H1 (cell line): ENCODE measurements at regions not wholly inside any gene's neighbourhood (a gene's known extent, or its start where the extent isn't known, plus 50 kb on each side); places are given as distances from the start of the nearest gene placed in this dataset.

Experiments used
- ATF2 ChIP-seq: IDR thresholded peaks from 2 replicates; pipeline ENCODE4 v1.6.1; 2012; ENCODE audit warnings: low read length, inconsistent platforms
- CHD2 ChIP-seq: IDR thresholded peaks from 2 replicates; pipeline ENCODE4 v1.6.1; 2012; ENCODE audit warnings: low read length, improper control_type of control experiment
- HDAC2 ChIP-seq, 2 experiments: fragments of 300-600 bp in 1 of 2; sonication (generic) in 1 of 2; IDR thresholded peaks; 2 replicates each; pipeline ENCODE4 v1.6.1; 2011 to 2012; ENCODE audit warnings: low read depth in 2 of 2, low read length in 2 of 2, mild to moderate bottlenecking in 2 of 2, moderate library complexity in 2 of 2, borderline replicate concordance in 1 of 2, inconsistent platforms in 1 of 2
- MAX ChIP-seq: IDR thresholded peaks from 2 replicates; pipeline ENCODE4 v1.6.1; 2012; ENCODE audit warnings: inconsistent platforms
- ZNF274 ChIP-seq: IDR thresholded peaks from 2 replicates; pipeline ENCODE4 v1.7.0; 2012; ENCODE audit warnings: low read length, borderline replicate concordance; ENCODE audit errors: extremely low read depth

- TF ChIP-seq ATF2 (no peak), CHD2 (no peak), HDAC2 (IDR thresholded peaks at IDR 0.05; ENCODE audit: borderline replicate concordance in 1 of 2, low read depth in 2 of 2, low read length in 2 of 2) (no peak), MAX (no peak), ZNF274 (no peak)
Observed at GRCh38 chr14:104339361-104339760, 201.0 kb downstream of the KIF26A start (continued).
